NCI-H128 (cell line): ENCODE measurements at regions not wholly inside any gene's neighbourhood (a gene's known extent, or its start where the extent isn't known, plus 50 kb on each side); places are given as distances from the start of the nearest gene placed in this dataset.
"Not testable (repeated sequence)": the region's sequence is repeated elsewhere in the genome, so short reads cannot be mapped to it uniquely, and the experiment has no call there.

Experiments
- DNase-seq: peaks from one replicate; lab custom pipeline; 2025; ENCODE audit not compliant: unreplicated experiment; lab: John Stamatoyannopoulos, UW

GRCh38 chr3:36175916-36176461 lies 204.3 kb upstream of the STAC start:
- DNase-seq, result no peak

- DNase-seq, result no peak
Measured at GRCh38 chr3:36178018-36178417, 202.3 kb upstream of the STAC start.

GRCh38 chr3:36182024-36182423 lies 198.3 kb upstream of the STAC start:
- no peak for DNase-seq

GRCh38 chr3:36187197-36187596 lies 193.1 kb upstream of the STAC start:
- not testable (repeated sequence) for DNase-seq

- DNase-seq, result no peak
Measured at GRCh38 chr3:36192901-36193300, 187.4 kb upstream of the STAC start.

GRCh38 chr3:36193448-36193847 lies 186.9 kb upstream of the STAC start:
- DNase-seq, result no peak

- no peak for DNase-seq
Measured at GRCh38 chr3:36196058-36196457, 184.2 kb upstream of the STAC start.

GRCh38 chr3:36197151-36197550 lies 183.2 kb upstream of the STAC start:
- DNase-seq, result no peak

GRCh38 chr3:36201546-36201945 lies 178.8 kb upstream of the STAC start:
- no peak for DNase-seq

GRCh38 chr3:36206956-36207580 lies 173.2 kb upstream of the STAC start:
- no peak for DNase-seq

- DNase-seq, result no peak
Measured at GRCh38 chr3:36210840-36211651, 169.3 kb upstream of the STAC start.

GRCh38 chr3:36211652-36211999 lies 168.7 kb upstream of the STAC start:
- DNase-seq, result no peak

- no peak for DNase-seq
Measured at GRCh38 chr3:36212251-36212650, 168.1 kb upstream of the STAC start.

GRCh38 chr3:36214460-36214859 lies 165.8 kb upstream of the STAC start:
- no peak for DNase-seq

- no peak for DNase-seq
Measured at GRCh38 chr3:36215241-36215640, 165.1 kb upstream of the STAC start.

GRCh38 chr3:36219398-36219797 lies 160.9 kb upstream of the STAC start:
- DNase-seq, result no peak

GRCh38 chr3:36220173-36220572 lies 160.1 kb upstream of the STAC start:
- DNase-seq, result no peak

GRCh38 chr3:36221975-36222374 lies 158.3 kb upstream of the STAC start:
- DNase-seq, result no peak

- DNase-seq, result no peak
Measured at GRCh38 chr3:36227980-36228379, 152.3 kb upstream of the STAC start.

GRCh38 chr3:36229496-36229895 lies 150.8 kb upstream of the STAC start:
- DNase-seq, result no peak

- DNase-seq, result no peak
Measured at GRCh38 chr3:36232797-36233489, 147.4 kb upstream of the STAC start.

- DNase-seq, result no peak
Measured at GRCh38 chr3:36244728-36245127, 135.6 kb upstream of the STAC start.
